CD14-positive monocyte (primary cell): ENCODE measurements at regions not wholly inside any gene's neighbourhood (a gene's known extent, or its start where the extent isn't known, plus 50 kb on each side); places are given as distances from the start of the nearest gene placed in this dataset.

Source experiments
- DNase-seq, 3 donors: peaks; one replicate each; pipeline ENCODE4 v3.0.0-alpha.2; 2011 to 2022
- H2AFZ ChIP-seq: 2 replicates; pipeline ENCODE4 v1.6.0; 2012; ENCODE audit warnings: mild to moderate bottlenecking, low read depth, low read length, inconsistent platforms; ENCODE audit not compliant: insufficient read depth, poor library complexity, severe bottlenecking
- H3K27ac ChIP-seq, 2 donors: 1 replicate in 1 of 2; 2 replicates in 1 of 2; pipeline ENCODE4 v1.5.1; 2012 to 2013; ENCODE audit warnings: low read length in 2 of 2, control low read depth in 1 of 2, inconsistent platforms in 1 of 2, low read depth in 1 of 2, mild to moderate bottlenecking in 1 of 2
- H3K27me3 ChIP-seq, 2 donors: one replicate each; pipeline versions ENCODE4 v1.6.0 to v1.6.1; 2011 to 2013; ENCODE audit warnings: low read length in 2 of 2; ENCODE audit not compliant: control insufficient read depth in 2 of 2, insufficient read depth in 2 of 2
- H3K36me3 ChIP-seq, 2 donors: replicated peaks in 1 of 2; 1 replicate in 1 of 2; 2 replicates in 1 of 2; pipeline versions ENCODE4 v1.5.1 to v1.6.1; 2012 to 2013; ENCODE audit warnings: low read length in 2 of 2, control low read depth in 1 of 2, inconsistent platforms in 1 of 2, mild to moderate bottlenecking in 1 of 2; ENCODE audit not compliant: insufficient read depth in 2 of 2, control insufficient read depth in 1 of 2
- H3K4me1 ChIP-seq, 2 donors: 1 replicate in 1 of 2; 2 replicates in 1 of 2; pipeline versions ENCODE4 v1.5.1 to v1.6.1; 2012 to 2013; ENCODE audit warnings: low read length in 2 of 2, control low read depth in 1 of 2, inconsistent platforms in 1 of 2, mild to moderate bottlenecking in 1 of 2, moderate library complexity in 1 of 2; ENCODE audit not compliant: insufficient read depth in 2 of 2, control insufficient read depth in 1 of 2
- H3K4me2 ChIP-seq: replicated peaks from 2 replicates; pipeline ENCODE3; 2012; ENCODE audit warnings: low read length, moderate library complexity, mild to moderate bottlenecking; ENCODE audit not compliant: poor library complexity, severe bottlenecking; ENCODE audit errors: extremely low read depth
- H3K4me3 ChIP-seq, 3 experiments: fragments of 200-600 bp in 1 of 3; sonication (generic) in 1 of 3; replicated peaks in 1 of 3; 1 replicate in 2 of 3; 2 replicates in 1 of 3; pipeline ENCODE4 v1.5.1; 2011 to 2013; ENCODE audit warnings: low read length in 3 of 3, mild to moderate bottlenecking in 3 of 3, control low read depth in 2 of 3, low read depth in 2 of 3, inconsistent platforms in 1 of 3, moderate library complexity in 1 of 3
- H3K79me2 ChIP-seq: 2 replicates; pipeline ENCODE4 v1.6.0; 2012; ENCODE audit warnings: mild to moderate bottlenecking, control low read depth, inconsistent platforms, low read length, moderate library complexity; ENCODE audit not compliant: insufficient read depth
- H3K9ac ChIP-seq: 2 replicates; pipeline ENCODE4 v1.6.0; 2017; ENCODE audit warnings: low read length, mild to moderate bottlenecking; ENCODE audit not compliant: insufficient read depth, poor library complexity, severe bottlenecking
- H3K9me3 ChIP-seq, 2 donors: replicated peaks in 1 of 2; 1 replicate in 1 of 2; 2 replicates in 1 of 2; pipeline versions ENCODE4 v1.5.1 to v1.6.1; 2012 to 2013; ENCODE audit warnings: low read length in 2 of 2, control low read depth in 1 of 2; ENCODE audit not compliant: control insufficient read depth in 1 of 2, insufficient read depth in 1 of 2
- H4K20me1 ChIP-seq: 2 replicates; pipeline ENCODE4 v1.6.0; 2012; ENCODE audit warnings: mild to moderate bottlenecking, low read length, control low read depth, moderate library complexity; ENCODE audit not compliant: insufficient read depth
- H3K27ac Mint-ChIP-seq, 7 donors: one replicate each; pipeline ENCODE4 v1.8.0; 2020; ENCODE audit warnings: mild to moderate bottlenecking in 7 of 7, mixed read lengths in 7 of 7, moderate library complexity in 6 of 7, inconsistent platforms in 2 of 7
- H3K27me3 Mint-ChIP-seq, 3 donors: one replicate each; pipeline ENCODE4 v1.8.0; 2021 to 2022; ENCODE audit warnings: low read depth in 3 of 3, mild to moderate bottlenecking in 3 of 3, mixed read lengths in 3 of 3, moderate library complexity in 3 of 3, inconsistent platforms in 1 of 3
- H3K36me3 Mint-ChIP-seq, 2 donors: one replicate each; pipeline ENCODE4 v1.8.0; 2020; ENCODE audit warnings: mixed read lengths in 2 of 2, inconsistent platforms in 1 of 2, mild to moderate bottlenecking in 1 of 2
- H3K4me1 Mint-ChIP-seq: one replicate; pipeline ENCODE4 v1.8.0; 2020; ENCODE audit warnings: mild to moderate bottlenecking, mixed read lengths
- H3K4me3 Mint-ChIP-seq, 2 donors: one replicate each; pipeline ENCODE4 v1.8.0; 2020; ENCODE audit warnings: mild to moderate bottlenecking in 2 of 2, mixed read lengths in 2 of 2, moderate library complexity in 1 of 2
- H3K9me3 Mint-ChIP-seq, 7 donors: one replicate each; pipeline ENCODE4 v1.8.0; 2020 to 2022; ENCODE audit warnings: mixed read lengths in 7 of 7, mild to moderate bottlenecking in 6 of 7, moderate library complexity in 6 of 7, inconsistent platforms in 2 of 7
- CTCF ChIP-seq: fragments of 200-600 bp; IDR thresholded peaks from one replicate; pipeline ENCODE4 v1.8.0; 2022; ENCODE audit warnings: antibody characterized with exemption, mild to moderate bottlenecking
- WGBS: methylation state at CpG from one replicate; pipeline ENCODE4 v1.1.5; 2013; ENCODE audit warnings: missing lambda C conversion rate; ENCODE audit not compliant: insufficient coverage; 5-methylcytosine and 5-hydroxymethylcytosine counted together
- intact Hi-C, 2 donors: fragments of 100-400 bp; cut with micrococcal nuclease; formaldehyde crosslinking; loops; one replicate each; pipeline versions ENCODE4 v1.15.0 to v1.15.1; 2023

- no peak for DNase-seq
- TF ChIP-seq CTCF, result no peak
- Histone ChIP-seq H3K36me3 (no peaks in the 10 kb centered on the region), H3K9me3 (peaks cover 4 to 15% of the 10 kb centered on the region in 2 donors), H3K4me1 (no peaks in the 10 kb centered on the region), H2AFZ (no peak overlapping the region), H4K20me1 (no peaks in the 10 kb centered on the region), H3K27me3 (no peaks in the 10 kb centered on the region), H3K79me2 (no peaks in the 10 kb centered on the region), H3K9ac (no peak overlapping the region), H3K27ac (no peak overlapping the region), H3K4me2 (no peak overlapping the region), H3K4me3 (no peak overlapping the region)
- intact Hi-C loops, result no loop called here
- no CpG with 5 or more reads among the region's 2 CpGs for whole genome bisulfite sequencing
- no peaks in the 10 kb centered on the region for H3K4me1 Mint-ChIP-seq
- peaks cover 0 to 2% (median 0%) of the 10 kb centered on the region in 3 donors for H3K27me3 Mint-ChIP-seq
- no peaks in the 10 kb centered on the region for H3K36me3 Mint-ChIP-seq
- no peak overlapping the region for H3K4me3 Mint-ChIP-seq
- H3K9me3 Mint-ChIP-seq, result peaks cover 2 to 17% (median 12%) of the 10 kb centered on the region in 7 donors
- no peak overlapping the region for H3K27ac Mint-ChIP-seq
These were observed 55.5 kb upstream of the SLC35F4 start for GRCh38 chr14:57921377-57921776.

- H3K4me2 ChIP-seq, result no peak overlapping the region
- H3K36me3 ChIP-seq, result no peaks in the 10 kb centered on the region
- WGBS, result no CpG with 5 or more reads among the region's 3 CpGs
- no peak overlapping the region for H3K9ac ChIP-seq
- no peak overlapping the region for H3K4me3 Mint-ChIP-seq
- TF ChIP-seq CTCF, result no peak
- peaks cover 0 to 4% of the 10 kb centered on the region in 2 donors for H3K9me3 ChIP-seq
- no peaks in the 10 kb centered on the region for H3K36me3 Mint-ChIP-seq
- no peak overlapping the region for H3K4me3 ChIP-seq
- H3K27ac ChIP-seq, result no peak overlapping the region
- peaks cover 0 to 3% (median 2%) of the 10 kb centered on the region in 3 donors for H3K27me3 Mint-ChIP-seq
- no peak for DNase-seq
- intact Hi-C loops, result no loop called here
- no peaks in the 10 kb centered on the region for H3K4me1 Mint-ChIP-seq
- H3K79me2 ChIP-seq, result no peaks in the 10 kb centered on the region
- no peaks in the 10 kb centered on the region for H4K20me1 ChIP-seq
- no peaks in the 10 kb centered on the region for H3K4me1 ChIP-seq
- H3K27me3 ChIP-seq, result no peaks in the 10 kb centered on the region
- H3K9me3 Mint-ChIP-seq, result peaks cover 0 to 17% (median 7%) of the 10 kb centered on the region in 7 donors
- H3K27ac Mint-ChIP-seq, result peak overlapping the region in 1 of 7 donors; percentile 13
- H2AFZ ChIP-seq, result no peak overlapping the region
These were observed 52.9 kb upstream of the SLC35F4 start for GRCh38 chr14:57918791-57919190.
